CD4-positive, alpha-beta T cell (primary cell): ENCODE measurements at regions not wholly inside any gene's neighbourhood (a gene's known extent, or its start where the extent isn't known, plus 50 kb on each side); places are given as distances from the start of the nearest gene placed in this dataset.
A peak's percentile ranks its signal among the peaks of the same experiment; 100 is the strongest.

Experiments
- ATAC-seq: fragments of 200-7000 bp; cut with Tn5 transposase; one replicate; pipeline ENCODE4 v1.10.0; 2022; ENCODE audit warnings: mild to moderate bottlenecking; ENCODE audit not compliant: poor library complexity
- CTCF ChIA-PET: fragments of 350-600 bp; sonication (Branson Sonifier 250); formaldehyde crosslinking; loops from one replicate; lab custom pipeline; 2021; ENCODE audit warnings: antibody characterized with exemption, inconsistent platforms; lab: Charles Lee
- POLR2A ChIA-PET: fragments of 350-600 bp; sonication (Branson Sonifier 250); formaldehyde crosslinking; loops from one replicate; lab custom pipeline; 2021; ENCODE audit warnings: antibody characterized with exemption, inconsistent platforms; lab: Charles Lee
- DNase-seq, 14 experiments: peaks; one replicate each; pipeline ENCODE4 v3.0.0-alpha.2; 2013 to 2020; ENCODE audit warnings: mixed read lengths in 2 of 14
- H3K27ac ChIP-seq, 2 donors: one replicate each; pipeline versions ENCODE4 v1.5.1 to v1.7.0; 2013; ENCODE audit warnings: low read length in 2 of 2, low read depth in 1 of 2, mild to moderate bottlenecking in 1 of 2
- H3K27me3 ChIP-seq, 2 experiments: 1 replicate in 1 of 2; 2 replicates in 1 of 2; pipeline versions ENCODE4 v1.6.1 to v1.7.0; 2013; ENCODE audit warnings: low read length in 2 of 2, control low read depth in 1 of 2, mild to moderate bottlenecking in 1 of 2, moderate library complexity in 1 of 2; ENCODE audit not compliant: insufficient read depth in 2 of 2, control insufficient read depth in 1 of 2
- H3K36me3 ChIP-seq: one replicate; pipeline ENCODE4 v1.6.1; 2013; ENCODE audit warnings: low read length, control low read depth; ENCODE audit not compliant: insufficient read depth
- H3K4me1 ChIP-seq: one replicate; pipeline ENCODE4 v1.6.1; 2013; ENCODE audit warnings: low read length, control low read depth; ENCODE audit not compliant: insufficient read depth
- H3K4me3 ChIP-seq: one replicate; pipeline ENCODE4 v1.5.1; 2013; ENCODE audit warnings: mild to moderate bottlenecking, low read length, moderate library complexity
- H3K9me3 ChIP-seq, 2 experiments: 1 replicate in 1 of 2; 2 replicates in 1 of 2; pipeline versions ENCODE4 v1.6.1 to v1.7.0; 2013; ENCODE audit warnings: low read length in 2 of 2, mild to moderate bottlenecking in 2 of 2, control low read depth in 1 of 2, moderate library complexity in 1 of 2; ENCODE audit not compliant: control insufficient read depth in 1 of 2, insufficient read depth in 1 of 2
- H3K27ac Mint-ChIP-seq: one replicate; pipeline ENCODE4 v1.8.0; 2020; ENCODE audit warnings: mixed read lengths
- H3K27me3 Mint-ChIP-seq: one replicate; pipeline ENCODE4 v1.8.0; 2021; ENCODE audit warnings: mixed read lengths
- H3K36me3 Mint-ChIP-seq: one replicate; pipeline ENCODE4 v1.8.0; 2021; ENCODE audit warnings: low read depth, mixed read lengths
- H3K4me1 Mint-ChIP-seq: one replicate; pipeline ENCODE4 v1.8.0; 2021; ENCODE audit warnings: low read depth, mixed read lengths
- H3K4me3 Mint-ChIP-seq: one replicate; pipeline ENCODE4 v1.8.0; 2020; ENCODE audit warnings: mild to moderate bottlenecking, mixed read lengths
- H3K9me3 Mint-ChIP-seq: one replicate; pipeline ENCODE4 v1.8.0; 2020; ENCODE audit warnings: mixed read lengths
- intact Hi-C, 2 experiments: fragments of 100-400 bp; cut with DNase I in 1 of 2; cut with micrococcal nuclease in 1 of 2; formaldehyde crosslinking; loops; one replicate each; pipeline versions ENCODE4 v1.15.1 to v1.9.0; 2023 to 2025; cut with DNase I, micrococcal nuclease
- TF ChIP-seq, protein P1 (sequence below): fragments of 200-600 bp; IDR thresholded peaks from one replicate; pipeline ENCODE4 v1.8.0; 2022; ENCODE audit warnings: antibody characterized with exemption, mild to moderate bottlenecking

DNA sequence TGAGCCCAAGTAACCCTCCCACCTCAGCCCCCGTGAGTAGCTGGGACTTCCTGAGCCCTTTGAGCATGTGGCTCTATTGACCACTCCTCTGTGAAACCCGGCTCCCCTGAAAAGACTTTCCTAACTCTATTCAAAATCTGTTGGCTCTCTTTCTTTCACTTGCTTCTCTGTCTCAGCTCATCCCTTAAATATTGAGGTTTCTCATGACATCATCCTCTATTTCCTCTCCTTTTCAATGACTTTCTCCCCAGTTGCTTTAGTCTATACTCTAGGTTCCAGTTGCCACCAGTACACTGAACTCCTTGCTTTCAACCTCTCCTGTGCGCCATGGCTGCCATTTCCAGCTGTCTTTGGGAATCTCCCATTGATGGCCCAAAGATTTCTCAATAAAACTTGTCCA, 79.8 kb upstream of the STK17B start:
- no peaks in the 10 kb centered on the region for H3K9me3 Mint-ChIP-seq
- Histone ChIP-seq H3K36me3 (no peaks in the 10 kb centered on the region), H3K27ac (no peak overlapping the region), H3K9me3 (no peaks in the 10 kb centered on the region), H3K4me3 (no peak overlapping the region), H3K27me3 (no peaks in the 10 kb centered on the region), H3K4me1 (peaks cover 38% of the 10 kb centered on the region)
- ATAC-seq = no peak
- intact Hi-C loops = no loop called here
- CTCF ChIA-PET = no interaction called here
- H3K27ac Mint-ChIP-seq = peak overlapping the region; percentile 40
- DNase-seq = no peak
- H3K27me3 Mint-ChIP-seq = no peaks in the 10 kb centered on the region
- H3K4me1 Mint-ChIP-seq = peaks cover 76% of the 10 kb centered on the region
- peak overlapping the region; percentile 1 for H3K4me3 Mint-ChIP-seq
- TF ChIP-seq, protein P1, sequence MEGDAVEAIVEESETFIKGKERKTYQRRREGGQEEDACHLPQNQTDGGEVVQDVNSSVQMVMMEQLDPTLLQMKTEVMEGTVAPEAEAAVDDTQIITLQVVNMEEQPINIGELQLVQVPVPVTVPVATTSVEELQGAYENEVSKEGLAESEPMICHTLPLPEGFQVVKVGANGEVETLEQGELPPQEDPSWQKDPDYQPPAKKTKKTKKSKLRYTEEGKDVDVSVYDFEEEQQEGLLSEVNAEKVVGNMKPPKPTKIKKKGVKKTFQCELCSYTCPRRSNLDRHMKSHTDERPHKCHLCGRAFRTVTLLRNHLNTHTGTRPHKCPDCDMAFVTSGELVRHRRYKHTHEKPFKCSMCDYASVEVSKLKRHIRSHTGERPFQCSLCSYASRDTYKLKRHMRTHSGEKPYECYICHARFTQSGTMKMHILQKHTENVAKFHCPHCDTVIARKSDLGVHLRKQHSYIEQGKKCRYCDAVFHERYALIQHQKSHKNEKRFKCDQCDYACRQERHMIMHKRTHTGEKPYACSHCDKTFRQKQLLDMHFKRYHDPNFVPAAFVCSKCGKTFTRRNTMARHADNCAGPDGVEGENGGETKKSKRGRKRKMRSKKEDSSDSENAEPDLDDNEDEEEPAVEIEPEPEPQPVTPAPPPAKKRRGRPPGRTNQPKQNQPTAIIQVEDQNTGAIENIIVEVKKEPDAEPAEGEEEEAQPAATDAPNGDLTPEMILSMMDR = no peak
- H3K36me3 Mint-ChIP-seq = no peaks in the 10 kb centered on the region
- POLR2A ChIA-PET = interaction anchor here (1.0 to 1.9 kb wide), 3 partner anchors 9 to 87 kb away, joined by 4 to 8 read pairs (median 4); no protein-coding TSS in a partner anchor

DNA sequence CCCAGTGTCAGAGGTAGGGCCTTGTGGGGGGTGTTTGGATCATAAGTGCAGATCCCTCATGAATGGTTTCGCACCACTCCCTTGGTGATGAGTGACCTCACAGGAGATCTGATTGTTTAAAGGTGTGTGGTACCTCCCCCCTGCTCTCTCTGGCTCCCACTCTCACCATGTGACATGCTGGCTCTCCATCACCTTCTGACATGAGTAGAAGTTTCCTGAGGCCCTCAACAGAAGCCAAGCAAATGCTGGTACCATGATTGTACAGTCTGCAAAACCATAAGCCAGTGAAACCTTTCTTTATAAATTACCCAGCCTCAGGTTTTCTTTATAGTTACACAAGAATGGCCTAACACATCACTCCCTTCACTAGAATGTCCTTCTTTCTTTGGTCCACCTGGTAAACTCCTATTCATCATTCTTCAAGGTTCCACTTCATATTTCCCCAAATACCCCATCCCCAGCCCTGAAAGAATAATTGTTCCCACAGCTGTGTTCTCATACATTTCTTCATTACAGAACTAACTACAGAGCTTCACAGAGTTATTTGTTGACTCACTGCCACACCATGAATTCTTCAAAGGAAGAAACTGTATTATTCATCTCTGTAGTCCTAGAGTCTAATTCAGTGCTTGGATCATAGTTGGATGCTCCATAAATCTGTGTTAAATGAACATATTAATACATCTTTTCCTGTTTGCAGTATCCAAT, 81.2 kb upstream of the STK17B start:
- ChIA-PET POLR2A (interaction anchor here (0.6 to 1.9 kb wide), 5 partner anchors 8 to 89 kb away, joined by 3 to 8 read pairs (median 4); no protein-coding TSS in a partner anchor), CTCF (no interaction called here)
- no peaks in the 10 kb centered on the region for H3K9me3 Mint-ChIP-seq
- TF ChIP-seq, protein P1 = no peak
- intact Hi-C loops = no loop called here
- H3K9me3 ChIP-seq = no peaks in the 10 kb centered on the region
- no peak overlapping the region for H3K27ac ChIP-seq
- ATAC-seq (no peak), DNase-seq (no peak)
- H3K4me1 Mint-ChIP-seq = peaks cover 84% of the 10 kb centered on the region
- no peaks in the 10 kb centered on the region for H3K27me3 ChIP-seq
- H3K36me3 Mint-ChIP-seq = no peaks in the 10 kb centered on the region
- no peak overlapping the region for H3K4me3 ChIP-seq
- H3K4me1 ChIP-seq = peaks cover 38% of the 10 kb centered on the region
- peak overlapping the region; percentile 4 for H3K4me3 Mint-ChIP-seq
- H3K27me3 Mint-ChIP-seq = no peaks in the 10 kb centered on the region
- no peaks in the 10 kb centered on the region for H3K36me3 ChIP-seq
- H3K27ac Mint-ChIP-seq = peak overlapping the region; percentile 8

DNA sequence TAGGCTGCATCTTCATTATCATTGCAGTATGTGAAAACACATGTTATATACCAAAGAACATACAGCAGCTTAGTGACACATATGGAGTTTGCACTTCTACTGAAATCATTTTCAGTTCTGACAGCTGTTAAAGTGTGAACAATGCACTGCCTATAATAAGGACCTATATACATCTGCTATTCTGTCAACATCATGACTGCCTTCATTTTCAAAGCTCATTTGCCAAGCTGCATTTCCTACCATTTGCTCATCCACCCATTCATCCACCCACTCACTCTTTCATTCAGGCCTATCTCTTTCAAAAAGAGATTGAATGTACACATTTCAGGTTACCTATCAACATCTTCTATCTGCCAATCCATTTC, 81.7 kb upstream of the STK17B start:
- intact Hi-C loops = no loop called here

More for the DNA sequence above, 81.7 kb upstream of the STK17B start:
- TF ChIP-seq, protein P1 = no peak
- POLR2A ChIA-PET = interaction anchor here (0.6 to 0.9 kb wide), 3 partner anchors 20 to 39 kb away, joined by 3 to 4 read pairs (median 3); no protein-coding TSS in a partner anchor
- Histone ChIP-seq H3K27me3 (no peaks in the 10 kb centered on the region), H3K4me3 (no peak overlapping the region), H3K9me3 (no peaks in the 10 kb centered on the region), H3K36me3 (no peaks in the 10 kb centered on the region), H3K4me1 (peaks cover 37% of the 10 kb centered on the region), H3K27ac (no peak overlapping the region)
- Mint-ChIP-seq H3K36me3 (no peaks in the 10 kb centered on the region), H3K27me3 (no peaks in the 10 kb centered on the region), H3K4me3 (no peak overlapping the region), H3K9me3 (no peaks in the 10 kb centered on the region), H3K4me1 (peaks cover 84% of the 10 kb centered on the region), H3K27ac (no peak overlapping the region)
- ATAC-seq = no peak
- DNase-seq = no peak
- CTCF ChIA-PET = no interaction called here
